HG03342 (cell line): ENCODE measurements at regions not wholly inside any gene's neighbourhood (a gene's known extent, or its start where the extent isn't known, plus 50 kb on each side); places are given as distances from the start of the nearest gene placed in this dataset.
"Not testable (repeated sequence)": the region's sequence is repeated elsewhere in the genome, so short reads cannot be mapped to it uniquely, and the experiment has no call there.

Experiments
- ATAC-seq: cut with Tn5 transposase; IDR thresholded peaks from one replicate; pipeline ENCODE4 v1.9.1; 2021; ENCODE audit warnings: mild to moderate bottlenecking, moderate library complexity; ENCODE audit not compliant: unreplicated experiment

DNA sequence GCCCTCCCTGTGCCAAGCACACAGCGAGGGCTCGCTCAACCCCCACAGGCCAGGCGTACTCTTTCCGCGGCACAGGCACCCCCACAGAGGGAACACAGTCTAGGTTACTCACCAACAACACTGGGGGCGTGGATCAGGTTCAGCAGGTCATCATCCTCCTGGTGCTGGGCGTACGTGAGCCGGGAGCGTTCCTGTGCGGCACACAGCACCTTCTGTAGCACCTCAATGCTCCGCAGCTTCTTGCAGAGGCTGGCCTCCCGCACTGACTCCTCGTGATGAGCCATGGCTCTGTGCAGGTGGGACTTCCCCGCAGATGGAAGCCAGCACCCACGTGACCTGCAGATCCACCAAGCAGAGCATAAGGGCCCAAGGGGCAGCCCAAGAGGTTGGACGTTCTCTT is 296.8 kb downstream of the GOLGA6L6 start:
- not testable (repeated sequence) for ATAC-seq

DNA sequence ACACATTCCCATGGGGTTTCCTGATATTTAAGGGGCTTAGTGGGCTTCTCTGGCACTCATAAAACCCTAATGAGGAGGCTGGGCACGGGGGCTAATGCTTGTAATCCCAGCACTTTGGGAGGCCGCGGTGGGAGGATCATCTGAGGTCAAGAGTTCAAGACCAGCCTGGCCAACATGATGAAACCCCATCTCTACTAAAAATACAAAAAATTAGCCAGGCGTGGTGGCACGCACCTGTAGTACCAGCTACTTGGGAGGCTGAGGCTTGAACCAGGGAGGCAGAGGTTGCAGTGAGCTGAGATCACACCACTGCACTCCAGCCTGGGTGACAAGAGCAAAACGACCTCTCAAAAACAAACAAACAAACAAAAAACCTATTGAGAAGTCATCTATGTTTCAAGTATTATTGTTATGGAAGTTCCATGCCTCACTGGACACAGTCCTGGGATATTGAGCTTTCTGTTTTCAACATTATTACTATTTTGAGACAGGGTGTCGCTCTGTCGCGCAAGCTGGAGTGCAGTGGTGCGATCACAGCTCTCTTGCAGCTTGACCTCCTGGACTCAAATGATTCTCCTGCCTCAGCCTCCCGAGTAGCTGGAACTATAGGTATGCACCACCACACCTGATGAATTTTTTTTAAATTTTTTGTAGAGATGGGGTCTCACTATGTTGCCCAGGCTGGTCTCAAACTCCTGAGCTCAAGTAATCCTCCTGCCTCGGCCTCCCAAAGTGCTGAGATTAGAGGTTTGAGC is 297.9 kb downstream of the GOLGA6L6 start:
- not testable (repeated sequence) for ATAC-seq

DNA sequence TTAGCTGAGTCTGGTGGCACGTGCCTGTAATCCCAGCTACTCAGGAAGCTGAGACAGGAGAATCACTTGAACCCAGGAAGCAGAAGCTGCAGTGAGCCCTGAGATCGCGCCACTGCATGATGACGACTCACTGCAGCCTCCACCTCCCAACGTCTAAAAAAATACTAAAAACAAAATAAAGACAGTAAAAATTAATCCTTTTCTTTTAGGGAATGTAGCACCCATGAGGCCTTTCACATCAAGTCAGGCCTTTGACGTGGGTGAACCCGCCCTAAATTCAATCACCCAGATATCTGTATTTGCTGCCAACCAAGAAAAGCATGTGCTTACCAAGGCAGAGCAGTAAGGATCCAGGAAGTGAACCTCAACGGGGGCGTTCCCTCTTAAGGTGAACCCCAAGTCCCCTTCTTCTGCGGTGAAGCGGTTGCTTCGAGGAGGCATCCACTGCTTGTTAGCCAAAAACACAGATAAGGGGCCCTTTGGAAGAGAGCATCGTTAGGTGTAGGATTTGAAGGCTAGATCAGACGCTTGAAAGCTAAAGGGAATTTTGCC is 301.2 kb downstream of the GOLGA6L6 start:
- not testable (repeated sequence) for ATAC-seq

DNA sequence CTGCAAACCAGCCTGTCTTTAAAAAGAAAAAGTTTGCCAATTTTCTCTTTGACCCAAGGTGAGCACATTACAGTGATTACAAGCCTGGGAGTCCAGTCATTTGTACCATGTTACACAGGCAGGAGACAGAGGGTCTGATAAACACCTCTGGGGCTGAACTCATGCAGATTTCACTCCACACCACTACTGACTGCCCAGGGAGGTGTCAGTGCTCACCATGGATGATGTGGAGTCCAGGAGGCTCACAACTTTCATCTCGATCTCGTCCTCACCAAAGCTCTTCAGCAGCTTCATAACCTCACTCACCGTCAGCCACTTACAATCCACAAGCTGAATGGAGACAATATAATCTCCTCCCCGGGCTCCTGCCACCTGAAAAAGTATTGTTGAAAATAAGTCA is 302.4 kb downstream of the GOLGA6L6 start:
- not testable (repeated sequence) for ATAC-seq

DNA sequence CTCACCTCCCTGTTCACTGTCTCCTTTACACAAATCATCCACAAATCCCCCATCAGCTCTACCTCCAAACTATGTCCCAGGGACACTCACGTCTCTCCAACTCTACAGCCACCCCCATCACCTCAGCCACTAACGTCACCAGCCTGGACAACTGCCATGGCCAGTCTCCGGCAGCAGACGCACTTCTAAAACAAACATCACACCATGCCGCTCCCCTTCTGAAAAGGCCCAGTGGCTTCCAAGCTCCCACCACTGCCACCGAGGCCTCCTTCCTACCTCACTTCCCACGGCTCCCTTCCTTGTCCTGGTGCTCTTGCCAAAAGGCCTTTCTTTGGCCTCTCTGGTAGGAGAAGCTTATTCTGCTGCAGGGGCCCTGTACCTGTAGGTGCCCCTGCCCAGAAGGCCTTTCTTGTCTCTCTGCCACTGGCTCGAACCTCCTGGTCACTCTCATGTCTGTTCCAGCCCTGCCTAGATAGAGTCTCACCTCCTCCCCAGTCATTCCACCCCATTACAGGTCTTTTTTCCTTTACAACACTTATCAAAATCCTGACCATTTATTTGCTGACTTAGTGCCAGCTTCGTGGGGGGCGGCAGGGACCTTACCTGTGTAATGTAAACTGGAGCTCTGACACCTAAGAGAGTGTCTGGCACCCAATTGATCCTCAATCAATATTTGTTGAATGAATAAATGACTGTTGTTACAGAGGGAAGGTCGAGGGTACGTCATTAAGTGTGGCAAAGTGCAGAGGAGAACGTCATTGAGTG is 304.2 kb downstream of the GOLGA6L6 start:
- not testable (repeated sequence) for ATAC-seq

DNA sequence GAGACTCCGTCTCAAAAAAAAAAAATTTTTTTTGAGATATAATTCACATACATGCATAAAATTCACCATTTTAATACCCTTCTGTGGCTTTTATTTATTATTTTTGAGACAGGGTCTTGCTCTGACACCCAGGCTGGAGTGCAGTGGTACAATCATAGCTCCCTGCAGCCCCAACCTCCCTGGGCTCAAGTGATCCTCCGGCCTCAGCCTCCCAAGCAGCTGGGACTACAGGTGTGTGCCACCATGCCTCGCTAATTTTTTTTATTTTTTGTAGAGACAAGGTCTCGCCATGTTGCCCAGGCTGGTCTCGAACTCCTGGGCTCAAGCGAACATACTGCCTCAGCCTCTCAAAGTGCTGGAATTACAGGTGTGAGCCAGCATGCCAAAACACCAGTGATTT is 305.9 kb downstream of the GOLGA6L6 start:
- not testable (repeated sequence) for ATAC-seq

DNA sequence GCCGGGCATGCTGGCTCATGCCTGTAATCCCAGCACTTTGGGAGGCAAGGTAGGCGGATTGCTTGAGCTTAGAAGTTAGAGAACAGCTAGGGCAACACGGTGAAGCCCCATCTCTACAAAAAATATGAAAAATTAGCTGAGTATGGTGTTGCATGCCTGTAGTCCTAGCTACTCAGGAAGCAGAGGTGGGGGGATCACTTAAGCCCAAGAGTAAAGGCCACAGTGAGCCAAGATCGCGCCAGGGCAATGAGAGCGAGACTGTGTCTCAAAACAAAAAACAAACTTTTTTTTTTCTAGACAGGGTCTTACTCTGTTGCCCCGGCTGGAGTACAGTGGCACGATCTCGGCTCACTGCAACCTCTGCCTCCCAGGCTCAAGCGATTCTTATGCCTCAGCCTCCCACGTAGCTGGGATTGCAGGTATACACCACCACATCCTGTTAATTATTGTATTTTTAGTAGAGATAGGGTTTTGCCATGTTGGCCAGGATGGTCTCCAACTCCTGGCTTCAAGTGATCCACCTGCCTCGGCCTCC is 307.5 kb downstream of the GOLGA6L6 start:
- not testable (repeated sequence) for ATAC-seq

DNA sequence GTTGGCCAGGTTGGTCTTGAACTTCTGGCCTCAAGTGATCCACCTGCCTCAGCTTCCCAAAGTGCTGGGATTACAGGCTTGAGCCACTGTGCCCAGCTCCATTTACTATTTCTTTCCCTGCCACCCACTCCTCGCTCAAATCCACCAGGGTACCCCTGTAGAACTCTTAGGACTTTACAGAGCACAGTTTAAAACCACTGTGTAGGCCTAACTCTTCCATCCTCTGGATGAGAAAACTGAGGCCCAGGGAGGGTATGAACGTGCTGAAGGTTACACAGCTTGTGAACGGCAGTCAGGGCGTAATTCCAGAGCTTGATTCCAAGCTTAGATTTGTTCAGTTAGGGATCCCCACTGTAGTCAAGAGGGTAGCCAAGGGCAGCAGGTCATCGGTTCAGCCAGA is 309.1 kb downstream of the GOLGA6L6 start:
- ATAC-seq, result not testable (repeated sequence)

DNA sequence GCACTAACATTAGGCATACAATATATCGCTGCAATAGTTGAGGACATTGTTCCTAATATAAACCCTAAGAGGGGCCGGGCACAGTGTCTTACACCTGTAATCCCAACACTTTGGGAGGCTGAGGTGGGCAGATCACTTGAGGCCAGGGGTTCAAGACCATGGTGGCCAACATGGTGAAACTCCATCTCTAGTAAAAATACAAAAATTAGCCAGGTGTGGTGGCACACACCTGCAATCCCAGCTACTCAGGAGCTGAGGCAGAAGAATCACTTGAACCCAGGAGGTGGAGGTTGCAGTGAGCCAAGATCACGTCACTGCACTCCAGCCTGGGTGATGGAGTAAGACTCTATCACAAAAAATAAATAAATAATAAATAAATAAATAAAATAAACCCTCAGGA is 310.9 kb downstream of the GOLGA6L6 start:
- ATAC-seq, result not testable (repeated sequence)

DNA sequence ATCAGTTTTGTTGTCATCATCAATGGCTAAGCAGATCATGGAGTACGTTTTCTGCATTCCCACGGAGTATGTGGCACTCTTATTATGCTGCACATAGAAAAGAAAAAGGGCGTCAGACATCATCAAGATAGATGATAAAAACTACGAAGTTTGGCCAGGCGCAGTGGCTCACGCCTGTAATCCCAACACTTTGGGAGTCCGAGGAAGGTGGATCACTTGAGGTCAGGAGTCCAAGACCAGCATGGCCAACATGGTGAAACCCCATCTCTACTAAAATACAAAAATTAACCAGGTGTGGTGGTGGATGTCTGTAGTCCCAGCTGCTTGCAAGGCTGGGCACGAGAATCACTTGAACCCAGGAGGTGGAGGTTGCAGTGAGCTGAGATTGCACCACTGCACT is 312.8 kb downstream of the GOLGA6L6 start:
- not testable (repeated sequence) for ATAC-seq

DNA sequence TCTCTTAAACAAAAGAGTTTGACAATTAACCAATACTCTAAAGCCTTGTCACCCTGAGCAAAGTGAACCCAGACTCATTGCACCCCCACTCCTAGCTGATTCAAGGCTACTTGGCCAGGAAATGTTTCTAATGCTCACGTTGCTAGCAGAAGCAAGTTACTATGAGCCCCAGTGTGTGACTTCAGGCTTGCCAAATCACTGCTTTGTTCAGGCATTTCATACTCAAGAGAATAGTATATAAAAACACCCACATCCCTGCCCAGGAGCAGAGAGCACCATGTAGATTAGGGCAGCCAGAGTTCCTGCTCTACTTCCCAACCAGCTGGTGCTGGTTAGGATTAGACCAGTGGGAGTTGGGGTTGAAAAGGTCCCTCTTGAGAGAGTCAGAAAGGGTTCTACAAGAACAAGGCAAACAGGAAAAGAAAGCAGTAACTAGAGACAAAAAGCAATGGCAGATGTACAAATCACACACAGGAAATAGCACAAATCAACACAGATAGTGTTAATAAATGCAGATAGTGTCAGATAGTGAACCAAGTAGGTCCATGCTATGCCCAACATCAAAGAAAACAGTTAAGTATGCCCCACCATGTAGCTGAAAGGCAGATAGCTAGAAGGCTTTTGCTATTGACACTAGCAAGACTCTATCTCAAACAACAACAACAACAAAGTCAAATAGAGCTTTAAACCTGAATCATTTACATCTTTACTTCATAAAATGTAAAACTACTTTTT is 314.3 kb downstream of the GOLGA6L6 start:
- ATAC-seq, result not testable (repeated sequence)

DNA sequence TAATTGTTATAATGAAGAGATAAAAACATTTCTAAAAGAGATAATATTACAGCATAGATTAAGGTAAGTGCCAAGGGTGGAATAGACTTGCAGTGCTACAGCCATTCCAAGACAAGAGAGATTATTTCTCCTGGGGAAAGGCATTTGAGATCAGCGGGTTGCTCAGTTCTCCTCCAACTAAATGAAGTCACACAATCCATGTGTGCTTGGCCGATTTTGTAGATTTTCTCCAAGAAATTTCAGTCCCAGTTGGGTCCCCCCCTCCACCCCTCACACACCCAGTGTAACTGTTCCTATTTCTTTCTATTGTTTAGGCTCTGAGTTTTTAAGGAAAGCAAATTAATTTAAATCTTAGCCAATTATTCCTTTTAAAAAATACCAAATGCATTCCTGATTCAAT is 315.1 kb downstream of the GOLGA6L6 start:
- not testable (repeated sequence) for ATAC-seq

DNA sequence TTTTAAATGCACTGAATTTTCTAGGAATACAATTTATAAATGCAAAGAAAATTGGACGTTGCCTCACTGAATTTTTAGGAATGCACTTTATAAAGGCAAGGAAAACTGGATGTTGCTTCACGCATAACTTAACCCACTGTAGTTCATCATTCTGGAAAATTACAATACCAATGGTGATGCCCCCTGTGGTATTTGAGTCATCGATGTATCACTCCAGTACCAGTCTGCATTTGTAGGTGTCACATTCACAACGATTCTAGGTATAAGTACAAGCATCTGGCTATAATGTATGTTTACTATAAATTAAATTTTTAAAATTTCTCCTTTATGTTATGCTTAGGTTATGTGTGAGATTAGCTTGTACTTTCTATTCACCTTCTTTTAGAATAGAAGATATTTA is 320.5 kb downstream of the GOLGA6L6 start:
- not testable (repeated sequence) for ATAC-seq

DNA sequence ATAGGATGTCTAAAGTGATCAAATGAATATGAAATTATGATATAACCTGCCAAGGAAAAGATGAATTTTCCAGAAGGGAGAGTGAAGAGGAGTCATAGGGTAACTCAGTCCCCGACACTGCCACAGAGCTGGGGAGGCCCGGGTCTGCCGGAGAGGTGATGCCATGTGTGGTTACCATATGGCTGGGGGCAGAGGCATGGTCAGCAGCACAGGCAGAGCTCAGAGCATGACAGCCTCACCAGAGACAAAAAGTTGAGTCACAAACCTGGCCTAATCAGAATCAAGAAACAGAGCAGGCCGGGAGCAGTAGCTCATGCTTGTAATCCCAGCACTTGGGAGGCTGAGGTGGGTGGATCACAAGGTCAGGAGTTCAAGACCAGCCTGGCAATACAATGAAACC is 322.4 kb downstream of the GOLGA6L6 start:
- not testable (repeated sequence) for ATAC-seq

DNA sequence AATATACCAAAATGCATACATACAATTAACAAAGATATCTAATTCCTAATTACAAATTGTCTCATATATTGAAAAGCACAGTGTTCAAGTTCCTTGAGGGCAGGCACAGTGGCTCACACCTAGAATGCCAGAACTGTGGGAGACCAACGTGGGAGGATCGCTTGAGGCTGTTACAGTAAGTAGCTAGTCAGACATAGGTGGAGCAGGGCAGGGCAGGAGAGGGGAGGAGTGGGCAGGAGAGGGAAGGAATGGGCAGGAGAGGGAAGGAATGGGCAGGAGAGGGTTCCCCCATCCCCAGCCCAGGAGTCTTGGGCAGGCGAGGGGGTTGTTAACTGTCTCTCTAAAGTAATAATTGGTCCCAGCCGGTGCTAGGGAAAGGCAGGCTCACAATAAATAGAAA is 325.9 kb downstream of the GOLGA6L6 start:
- ATAC-seq, result not testable (repeated sequence)

DNA sequence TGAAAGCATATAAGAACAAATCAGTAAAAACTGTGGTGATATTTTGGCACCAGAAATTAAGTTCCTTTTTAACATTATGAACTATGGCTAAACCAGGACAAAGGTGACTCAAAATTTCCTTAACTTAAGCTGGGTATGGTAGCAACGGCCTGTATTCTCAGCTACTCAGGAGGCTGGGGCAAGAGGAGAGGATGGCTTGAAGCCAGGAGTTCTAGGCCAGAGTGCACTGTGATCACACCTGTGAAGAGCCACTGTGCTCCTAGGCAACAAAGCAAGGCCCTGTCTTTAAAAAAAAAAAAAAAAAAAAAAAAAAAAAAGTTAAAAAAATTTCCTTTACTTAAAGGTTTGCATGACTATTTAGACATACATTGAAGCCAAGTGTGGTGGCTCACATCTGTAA is 327.5 kb downstream of the GOLGA6L6 start:
- not testable (repeated sequence) for ATAC-seq

DNA sequence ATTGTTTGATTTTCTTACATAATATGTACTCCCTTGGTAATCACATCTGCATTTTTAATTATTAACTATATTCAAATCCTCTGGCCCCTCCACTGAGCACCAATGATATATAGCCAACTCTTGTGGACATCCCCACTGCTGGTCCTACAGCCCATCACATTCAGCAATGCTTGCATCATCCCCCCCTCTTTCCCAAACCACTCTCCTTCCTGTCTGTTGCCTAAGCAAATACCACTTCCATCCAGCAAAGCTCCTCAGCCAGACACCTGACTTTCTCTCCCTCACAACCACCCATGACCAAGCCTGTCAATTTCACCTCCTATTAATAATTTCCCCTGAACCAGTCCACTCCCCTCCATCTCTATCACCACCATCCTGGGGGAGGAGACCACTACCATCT is 330.1 kb downstream of the GOLGA6L6 start:
- ATAC-seq, result not testable (repeated sequence)

DNA sequence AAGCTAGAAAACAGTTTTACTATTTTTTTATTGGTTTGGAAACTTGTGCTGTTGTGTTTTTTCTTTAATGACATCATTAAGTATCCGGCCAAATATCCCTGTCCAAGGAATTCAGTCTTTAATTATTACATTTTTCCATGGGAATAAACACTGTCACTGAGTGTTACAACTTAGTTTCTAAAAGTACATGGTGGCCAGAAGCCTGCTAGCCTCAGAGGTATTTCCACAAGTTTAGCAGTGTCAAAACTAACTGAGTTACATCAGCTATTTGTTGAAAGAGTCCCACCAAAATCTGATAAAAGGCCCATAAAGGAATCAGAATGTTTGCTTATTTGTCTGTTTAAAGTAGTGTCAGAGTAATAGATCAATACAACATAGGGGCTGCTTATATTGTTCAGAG is 331.6 kb downstream of the GOLGA6L6 start:
- not testable (repeated sequence) for ATAC-seq

DNA sequence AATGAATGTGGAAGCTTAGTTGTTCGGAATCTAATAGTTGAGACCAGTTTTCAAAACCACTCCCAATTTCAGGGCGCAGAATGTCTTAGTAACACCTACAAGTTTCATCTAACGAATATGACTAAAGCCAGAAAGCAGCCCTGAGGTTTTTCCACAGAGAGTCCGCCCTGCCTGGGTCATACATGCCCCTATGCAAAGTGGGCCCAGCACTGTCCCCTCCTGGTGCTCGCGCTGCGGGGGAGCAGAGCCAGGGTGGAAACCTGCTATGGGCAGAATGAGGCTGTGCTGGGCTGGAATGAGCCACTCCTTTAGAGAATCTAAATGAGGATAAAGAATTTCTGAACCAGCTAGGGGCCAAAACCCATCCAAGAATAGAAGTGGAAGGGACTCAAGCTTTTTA is 334.0 kb downstream of the GOLGA6L6 start:
- not testable (repeated sequence) for ATAC-seq

DNA sequence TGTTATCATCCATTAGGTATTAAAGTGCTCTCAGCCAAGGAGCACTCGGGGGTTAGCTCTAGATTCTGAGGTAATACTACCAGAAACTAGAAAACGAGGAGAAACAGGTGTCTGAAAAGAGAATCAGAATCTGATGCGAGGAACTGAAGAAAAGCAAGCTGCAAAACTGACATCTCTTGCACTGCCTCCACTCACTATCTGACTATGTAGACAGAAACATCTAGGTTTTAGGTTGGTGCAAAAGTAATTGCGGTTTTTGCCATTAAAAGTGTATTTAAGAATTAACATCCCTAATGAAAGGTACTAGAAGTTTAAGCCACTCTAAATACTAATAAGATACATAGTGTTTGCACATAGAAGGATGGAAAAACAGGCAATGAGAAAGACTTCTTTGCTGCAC is 334.4 kb downstream of the GOLGA6L6 start:
- not testable (repeated sequence) for ATAC-seq
